HS-5 (cell line): ENCODE measurements at regions not wholly inside any gene's neighbourhood (a gene's known extent, or its start where the extent isn't known, plus 50 kb on each side); places are given as distances from the start of the nearest gene placed in this dataset.

Experiments used
- DNase-seq: peaks from one replicate; pipeline ENCODE4 v3.0.0-alpha.2; 2012; ENCODE audit warnings: low read depth

DNA sequence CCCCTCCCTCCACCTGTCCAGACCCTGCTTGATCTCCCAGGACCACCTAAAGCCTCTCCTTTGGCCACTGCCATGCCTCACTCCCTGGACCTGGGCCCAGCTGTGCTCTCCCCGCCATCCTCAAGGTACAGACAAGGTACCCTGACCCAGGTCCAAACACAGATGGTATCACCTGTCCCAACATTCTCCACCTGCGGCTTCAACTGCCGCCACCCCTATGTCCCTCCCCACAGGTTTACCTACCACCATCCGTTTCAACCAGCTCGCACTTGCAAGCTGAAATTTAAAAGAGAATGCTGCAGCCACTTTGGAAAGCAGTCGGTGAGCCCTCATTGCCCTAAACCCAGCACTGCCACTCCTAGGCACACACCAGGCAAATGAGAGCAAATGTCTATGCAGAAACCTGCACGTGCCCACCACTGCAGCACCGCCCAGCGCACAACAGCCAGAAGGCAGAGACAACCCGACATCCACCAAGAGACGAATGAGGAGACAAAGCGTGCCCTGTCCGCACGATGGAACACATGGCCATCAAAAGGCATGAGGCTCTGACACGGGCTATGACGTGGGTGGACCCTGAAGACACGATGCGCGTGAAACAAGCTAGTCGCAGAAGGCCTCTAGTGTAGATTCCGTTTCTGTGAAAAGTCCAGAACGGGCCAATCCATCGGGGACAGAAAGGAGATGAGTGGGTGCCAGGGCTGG is 71.0 kb downstream of the RFLNA start:
- no peak for DNase-seq
